ENCODE measurements at regions not wholly inside any gene's neighbourhood (a gene's known extent, or its start where the extent isn't known, plus 50 kb on each side); places are given as distances from the start of the nearest gene placed in this dataset.

- TF ChIP-seq CTCF (conservative IDR thresholded peaks at IDR 0.05; ENCODE audit: low read depth, low read length), result no peak
- TF ChIP-seq FOS (IDR thresholded peaks at IDR 0.05; ENCODE audit: low read depth, low read length), result no peak
- TF ChIP-seq POLR2A (IDR thresholded peaks at IDR 0.05; ENCODE audit: low read depth, low read length), result no peak
- no peak for TF ChIP-seq MAZ (IDR thresholded peaks at IDR 0.05; ENCODE audit: borderline replicate concordance, low read depth, low read length)
- no peak for TF ChIP-seq SMC3 (IDR thresholded peaks at IDR 0.05; ENCODE audit: low read depth, low read length)
- TF ChIP-seq CEBPB (IDR thresholded peaks at IDR 0.05; ENCODE audit: low read depth, low read length), result no peak
Observed at GRCh38 chr11:129724866-129725265, 90.8 kb upstream of the TMEM45B start.

All from IMR-90 (cell line).